Cerebellar cortex (tissue), 1 donor: ENCODE measurements at regions not wholly inside any gene's neighbourhood (a gene's known extent, or its start where the extent isn't known, plus 50 kb on each side); places are given as distances from the start of the nearest gene placed in this dataset.
A peak's percentile ranks its signal among the peaks of the same experiment; 100 is the strongest.
"Not testable (repeated sequence)": the region's sequence is repeated elsewhere in the genome, so short reads cannot be mapped to it uniquely, and the experiment has no call there.

Experiments used
- DNase-seq: peaks from one replicate; pipeline ENCODE4 v3.0.0-alpha.2; 2015; ENCODE audit warnings: low spot score

DNA sequence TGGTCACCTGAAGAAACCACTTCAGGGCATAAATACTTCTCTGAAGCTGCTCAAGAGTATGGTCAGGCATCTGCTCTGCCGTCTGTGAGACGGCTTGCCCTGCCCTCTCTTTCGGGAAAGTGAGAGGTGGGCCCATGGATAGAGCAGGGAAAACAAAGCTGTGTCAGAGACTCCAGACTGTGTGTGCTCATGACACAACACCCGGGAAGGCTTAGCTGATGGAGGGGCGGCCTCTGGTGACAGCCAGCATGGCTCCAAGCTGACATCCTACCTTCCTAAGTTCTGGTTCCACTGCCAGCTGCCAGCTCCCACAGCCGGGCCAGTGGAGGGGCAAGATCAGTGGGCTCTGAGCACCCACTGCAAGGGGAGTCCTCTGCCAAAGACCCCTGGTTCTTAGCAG, 215.3 kb downstream of the ANKRD30B start:
- DNase-seq = no peak

DNA sequence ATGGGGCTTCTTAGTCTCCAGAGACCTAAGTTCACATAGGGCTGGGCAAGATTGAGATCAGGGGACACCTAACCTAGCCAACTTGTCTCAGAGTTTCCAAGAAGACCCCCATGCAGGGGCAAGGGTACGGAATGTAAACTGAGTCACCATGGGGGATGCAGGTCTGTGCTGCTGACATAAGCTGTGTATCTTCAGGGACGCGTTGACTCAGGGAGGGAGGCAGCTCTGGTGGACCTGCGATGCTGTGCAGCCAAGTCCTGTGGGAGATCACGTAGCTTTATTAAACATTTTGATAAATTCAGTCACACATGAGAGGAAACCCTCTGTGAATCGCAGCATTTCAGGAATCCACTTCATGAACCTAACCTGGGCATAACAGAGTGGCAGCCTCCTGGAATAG, 216.0 kb downstream of the ANKRD30B start:
- DNase-seq = no peak

DNA sequence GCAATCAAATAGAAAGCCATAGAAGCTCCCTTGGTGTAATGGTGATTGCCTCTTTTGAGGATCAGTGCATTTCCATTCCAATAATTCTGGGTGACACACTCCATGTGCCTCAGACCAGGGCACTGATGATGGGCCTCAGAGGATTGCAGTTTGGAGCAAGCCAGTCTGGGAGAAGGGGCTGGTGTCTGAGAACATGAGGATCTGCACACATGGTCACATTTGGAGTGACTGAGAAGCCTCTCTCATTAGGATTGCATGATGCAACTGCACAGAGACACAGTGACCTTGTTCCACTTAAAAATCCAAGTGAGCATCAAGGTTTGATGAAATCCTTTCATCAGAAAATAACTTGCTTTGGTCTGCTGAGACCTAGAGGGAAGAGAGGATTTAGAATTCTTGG, 216.4 kb downstream of the ANKRD30B start:
- no peak for DNase-seq

DNA sequence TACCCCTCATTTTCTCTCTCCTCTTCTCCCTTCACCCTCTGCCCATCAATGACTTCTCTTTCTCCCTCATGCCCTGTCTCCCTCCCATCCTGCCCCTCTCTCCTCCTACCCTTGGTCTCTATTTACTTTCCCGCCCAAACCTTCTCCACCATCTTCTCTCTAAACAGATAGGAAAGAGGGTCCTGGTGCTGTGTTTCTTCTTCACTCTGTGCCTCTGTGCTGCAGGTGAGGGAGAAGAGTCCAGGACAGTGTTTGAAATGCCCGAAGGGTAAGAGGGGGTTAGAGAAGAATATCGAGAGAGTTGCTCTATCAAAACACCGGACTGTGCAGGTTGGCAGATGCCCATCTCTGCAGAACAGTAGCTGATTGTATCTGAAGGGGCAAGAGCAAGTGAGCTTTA, 217.0 kb downstream of the ANKRD30B start:
- not testable (repeated sequence) for DNase-seq

DNA sequence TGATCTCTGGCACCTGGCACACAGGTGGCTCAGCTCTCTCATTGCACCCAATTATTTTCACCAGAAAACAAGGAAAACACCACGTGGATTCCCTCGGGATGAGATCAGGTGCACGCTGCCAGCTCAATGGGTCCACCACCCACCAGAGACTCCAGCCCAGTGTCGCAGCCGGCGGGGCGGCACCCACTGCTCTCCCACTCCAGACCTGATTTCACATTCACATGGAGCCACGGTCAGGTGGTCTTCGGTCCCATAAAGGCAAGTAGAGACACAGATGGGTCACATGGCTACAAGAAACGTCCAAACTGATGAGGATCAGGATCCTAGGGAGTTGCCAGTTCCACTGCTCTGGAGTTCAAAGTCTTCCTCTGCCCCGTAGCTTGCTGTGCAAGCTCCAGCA, 217.6 kb downstream of the ANKRD30B start:
- DNase-seq = no peak

DNA sequence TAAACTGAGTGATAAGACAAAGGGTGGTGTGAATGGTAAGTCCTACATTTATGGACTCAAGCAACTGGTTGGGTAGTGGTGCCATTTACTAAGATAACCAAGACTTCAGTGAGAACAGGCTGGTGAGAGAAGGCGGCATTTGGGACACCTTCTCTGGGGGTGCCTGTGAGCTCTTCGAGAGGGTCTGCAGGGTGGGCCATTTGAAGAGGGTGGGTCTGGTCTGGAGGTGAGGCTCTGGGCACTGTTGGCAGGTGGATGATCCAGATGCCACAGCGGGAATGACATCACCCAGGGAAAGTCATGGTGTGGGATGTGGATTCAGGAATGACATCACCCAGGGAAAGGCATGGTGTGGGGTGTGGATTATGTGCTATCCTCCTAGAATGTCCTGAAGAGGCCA, 219.3 kb downstream of the ANKRD30B start:
- not testable (repeated sequence) for DNase-seq

DNA sequence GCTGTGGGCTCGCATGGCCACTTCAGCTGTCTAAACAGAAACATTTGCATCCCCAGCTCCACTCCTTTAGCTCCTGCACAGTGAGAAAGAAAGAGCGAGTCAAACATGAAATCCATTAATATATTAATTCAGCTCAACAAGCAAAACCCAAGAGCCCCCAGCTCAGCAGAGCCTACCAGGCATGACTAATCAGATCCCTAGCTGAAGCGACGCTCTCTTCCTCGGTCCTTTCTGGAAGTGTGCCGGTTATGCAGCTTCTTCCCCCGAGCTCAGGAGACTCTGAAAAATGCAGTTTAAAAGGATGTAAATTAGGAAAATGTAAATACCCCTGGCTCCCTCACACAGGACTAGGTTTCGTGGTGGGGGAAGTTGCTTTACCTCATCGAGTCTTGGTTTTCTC, 221.5 kb downstream of the ANKRD30B start:
- DNase-seq = no peak

DNA sequence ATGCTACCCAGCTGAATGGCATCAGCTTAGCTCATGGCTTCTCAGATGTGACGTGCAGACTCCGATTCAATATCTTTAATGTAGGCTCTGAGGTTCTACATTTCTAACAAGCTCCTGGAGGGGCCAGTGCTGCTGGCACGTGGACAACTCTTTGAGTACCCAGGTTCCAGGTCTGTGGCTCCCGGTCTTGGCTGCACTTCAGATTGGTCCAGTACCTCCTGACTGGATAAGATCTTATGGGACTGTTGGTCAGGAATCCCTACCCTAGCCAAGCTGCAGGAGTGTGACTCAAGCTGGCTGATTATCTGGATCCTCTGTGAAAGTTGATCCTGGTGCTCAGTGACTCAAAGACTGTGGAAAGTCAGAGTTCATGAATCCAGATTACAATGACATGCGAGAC, 222.1 kb downstream of the ANKRD30B start:
- DNase-seq = no peak

DNA sequence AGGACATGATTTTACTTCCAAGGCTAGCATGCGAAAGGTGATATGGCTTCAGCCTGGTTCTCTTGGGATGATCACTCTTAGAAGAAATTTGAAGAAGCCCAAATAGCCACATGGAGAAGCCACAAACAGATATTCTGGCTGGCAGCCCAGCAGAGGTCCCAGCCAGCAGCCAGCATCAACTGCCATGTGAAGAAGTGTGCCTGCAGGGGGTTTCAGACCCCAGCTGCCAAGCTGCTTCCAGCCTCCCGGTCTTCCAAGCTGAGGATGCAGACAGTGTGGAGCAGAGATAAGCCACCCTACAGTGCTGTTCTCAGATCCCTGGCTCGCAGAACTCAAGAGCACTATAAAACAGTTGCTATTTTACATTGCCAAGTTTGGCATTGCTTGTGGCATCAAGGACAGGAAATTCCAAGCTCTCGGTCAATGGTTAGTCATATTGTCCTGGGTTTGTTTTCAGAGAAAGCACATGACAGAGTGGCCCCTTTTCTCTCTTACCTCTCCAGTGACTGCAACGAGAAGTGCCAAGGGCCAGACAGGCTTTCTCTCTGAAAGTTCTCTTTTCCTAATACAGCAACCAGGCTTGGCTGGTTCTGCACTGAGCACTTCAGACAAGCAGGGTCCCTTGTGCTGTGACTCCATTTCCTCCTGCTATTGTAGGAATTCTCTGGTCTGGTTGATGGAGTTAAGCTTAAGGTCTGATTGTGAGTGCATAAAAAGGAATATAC, 223.7 kb downstream of the ANKRD30B start:
- DNase-seq = no peak

DNA sequence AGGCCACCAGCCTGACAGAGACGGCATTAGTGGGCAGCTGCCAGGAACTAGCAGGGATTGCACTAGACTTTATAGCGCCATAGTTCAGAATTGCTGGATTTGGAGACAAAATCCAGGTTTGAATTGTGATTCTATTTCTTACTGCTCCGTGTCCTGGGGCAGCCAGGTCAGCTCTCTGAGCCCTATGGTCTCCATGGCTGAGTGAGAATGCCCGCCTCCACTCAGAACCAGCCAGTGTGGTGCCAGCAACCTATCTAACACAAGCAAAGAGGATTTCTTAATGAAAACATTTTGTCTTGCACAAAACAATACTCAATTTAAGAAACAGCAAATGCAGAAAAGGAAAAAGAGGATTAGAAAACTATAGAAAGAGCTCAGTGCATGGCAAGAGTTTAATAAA, 225.4 kb downstream of the ANKRD30B start:
- DNase-seq = not testable (repeated sequence)

DNA sequence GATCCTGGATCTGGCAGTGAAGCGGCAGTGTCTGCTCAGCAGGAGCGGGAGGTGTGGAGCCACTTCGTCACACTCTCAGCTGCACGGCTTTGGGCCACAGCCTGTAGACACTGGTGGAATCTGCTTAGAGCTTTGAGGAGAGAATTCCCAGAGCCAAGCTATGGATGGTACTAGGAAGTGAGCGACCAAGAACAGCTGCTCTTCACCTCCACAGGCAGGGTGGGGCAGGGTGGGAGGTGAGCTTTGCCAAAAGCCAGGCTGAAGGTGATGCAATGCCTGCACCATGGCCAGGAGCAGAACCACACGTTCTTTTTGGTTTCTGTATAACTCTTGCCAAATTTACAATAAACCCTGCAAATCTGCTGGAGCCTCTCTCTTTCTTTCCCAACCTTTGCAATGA, 226.1 kb downstream of the ANKRD30B start:
- peak; percentile 0 for DNase-seq

DNA sequence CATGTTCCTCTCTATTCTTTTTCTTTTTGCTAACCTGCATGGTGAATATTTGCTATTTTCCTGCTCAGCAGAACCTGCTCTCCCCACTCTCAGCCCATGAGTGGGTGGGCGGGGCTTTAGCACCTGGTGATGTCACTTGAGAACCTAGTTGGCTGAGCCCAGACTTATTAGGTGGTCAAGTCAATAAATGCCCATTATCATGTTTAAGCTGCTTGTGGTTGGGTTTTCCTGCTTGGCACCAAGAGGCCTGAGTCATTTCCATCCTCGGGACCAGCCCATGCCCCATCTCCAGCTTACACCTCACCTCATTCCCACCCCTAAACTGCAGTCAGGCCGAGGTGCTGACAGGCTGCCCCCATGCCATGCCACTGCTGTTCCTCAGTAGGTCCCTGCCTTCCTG, 226.6 kb downstream of the ANKRD30B start:
- no peak for DNase-seq

DNA sequence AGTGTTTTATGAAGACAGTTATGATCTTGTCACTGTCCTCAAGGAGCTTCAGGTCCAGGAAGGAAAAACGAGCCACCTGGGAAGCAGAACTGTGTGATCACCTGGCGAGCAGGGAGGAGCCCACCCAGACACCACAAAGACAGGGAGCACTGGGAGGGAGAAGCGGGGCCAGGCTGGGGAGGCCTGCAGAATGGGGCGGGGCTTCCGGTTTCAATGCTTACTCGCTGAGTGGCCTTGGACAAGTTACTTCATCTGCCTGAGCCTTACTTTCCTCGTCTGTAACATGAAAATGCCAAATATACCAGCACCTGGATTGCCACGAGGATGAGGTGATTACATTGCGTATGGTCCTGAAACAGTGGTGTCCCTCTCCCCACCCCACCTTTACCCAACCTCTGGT, 227.5 kb downstream of the ANKRD30B start:
- DNase-seq = no peak

DNA sequence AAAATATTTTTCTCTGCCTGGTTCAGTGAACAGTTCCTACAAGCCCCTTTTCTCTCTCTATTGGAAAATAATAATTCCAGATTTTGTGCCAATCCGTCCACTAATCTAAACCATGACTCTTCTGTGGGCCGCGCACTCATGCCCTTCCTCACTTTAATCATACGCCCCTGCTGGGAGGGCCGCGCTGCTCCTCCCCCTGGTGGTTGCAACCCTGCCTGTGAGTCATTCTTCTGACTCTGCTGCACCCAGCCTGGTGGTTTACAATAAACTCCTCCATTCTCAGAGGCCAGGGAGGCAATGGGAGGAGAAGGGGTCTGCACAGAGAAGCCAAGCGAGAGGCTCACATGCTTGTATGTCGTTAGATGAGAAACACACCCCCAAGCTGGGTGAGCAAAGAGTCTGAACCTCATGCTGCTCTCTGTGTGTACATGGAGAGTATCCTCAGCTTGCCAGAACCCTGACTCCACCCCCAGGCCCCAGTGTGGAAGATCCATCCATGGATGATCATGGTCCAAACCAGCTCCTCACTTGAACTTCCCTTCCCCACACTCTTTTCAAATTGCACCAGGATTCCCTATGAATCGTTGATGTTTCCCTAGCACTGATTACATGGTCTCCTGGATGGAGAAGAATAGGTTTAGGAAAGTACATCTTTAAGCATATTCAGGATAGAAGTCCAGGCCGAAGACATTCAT, 228.9 kb downstream of the ANKRD30B start:
- no peak for DNase-seq

DNA sequence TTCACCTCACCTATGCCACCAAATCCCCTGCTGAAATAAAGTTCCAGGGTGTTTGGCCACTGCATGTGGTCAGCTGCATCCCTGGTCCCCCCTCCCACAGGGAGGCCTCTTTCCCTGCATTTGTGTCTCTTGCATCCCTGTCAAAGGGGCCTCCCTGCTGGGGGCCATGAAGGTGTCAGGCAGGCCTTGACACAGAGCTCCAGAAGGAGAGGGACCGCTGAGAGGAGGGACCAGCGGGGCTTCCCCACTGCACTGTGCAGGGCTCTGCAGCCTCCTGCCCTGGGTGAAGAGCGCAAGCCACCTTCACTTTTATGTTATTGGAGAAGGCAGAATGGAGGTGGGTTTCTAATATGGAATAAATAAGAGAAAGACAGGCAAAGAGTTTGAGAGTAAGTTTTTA, 230.2 kb downstream of the ANKRD30B start:
- no peak for DNase-seq

DNA sequence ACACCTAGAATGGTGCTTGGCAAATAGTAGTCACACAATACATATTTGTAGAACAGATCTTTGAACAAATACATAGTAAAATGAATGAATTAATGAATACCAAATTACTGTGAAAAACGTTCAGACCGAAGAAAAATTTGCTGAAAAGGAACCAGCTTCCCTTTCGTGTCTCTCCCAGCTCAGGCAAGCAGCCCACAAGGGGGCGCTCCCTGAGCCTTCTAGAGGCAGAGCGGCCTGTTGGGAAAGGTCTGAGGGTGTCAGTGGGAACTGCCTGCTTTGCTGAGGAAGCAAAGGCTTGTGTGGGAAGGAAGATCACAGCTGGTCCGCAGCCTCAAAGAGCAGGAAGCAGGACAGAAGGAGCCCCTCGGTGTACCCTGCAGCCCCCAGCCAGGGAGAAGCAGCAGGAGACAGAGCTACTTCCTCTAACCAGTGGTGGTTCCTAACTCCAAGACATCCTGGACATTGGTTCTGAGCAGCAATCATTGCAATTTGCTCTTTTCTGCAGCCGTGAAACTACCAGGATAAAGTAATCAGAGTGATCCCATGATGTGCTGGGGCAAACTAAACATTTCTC, 231.1 kb downstream of the ANKRD30B start:
- DNase-seq = no peak

DNA sequence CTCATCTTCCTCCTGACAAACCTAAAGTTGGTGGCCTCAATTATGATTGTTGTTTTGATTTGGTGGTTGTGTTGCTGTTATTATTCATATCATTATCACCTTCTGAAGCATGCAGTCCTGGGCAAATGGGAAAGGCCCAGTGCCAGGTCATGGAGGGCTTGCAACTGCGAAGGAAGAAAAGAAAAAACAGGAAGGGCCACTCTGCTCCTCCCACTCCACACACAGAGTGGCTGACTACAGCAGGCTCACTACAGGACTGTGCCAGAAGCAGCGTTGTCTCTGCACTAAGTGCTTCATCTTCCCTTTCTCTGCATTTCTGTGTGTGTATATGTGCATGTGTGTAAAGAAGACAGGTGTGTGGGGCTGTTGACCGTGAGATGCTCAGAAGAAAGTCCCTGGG, 231.9 kb downstream of the ANKRD30B start:
- no peak for DNase-seq

DNA sequence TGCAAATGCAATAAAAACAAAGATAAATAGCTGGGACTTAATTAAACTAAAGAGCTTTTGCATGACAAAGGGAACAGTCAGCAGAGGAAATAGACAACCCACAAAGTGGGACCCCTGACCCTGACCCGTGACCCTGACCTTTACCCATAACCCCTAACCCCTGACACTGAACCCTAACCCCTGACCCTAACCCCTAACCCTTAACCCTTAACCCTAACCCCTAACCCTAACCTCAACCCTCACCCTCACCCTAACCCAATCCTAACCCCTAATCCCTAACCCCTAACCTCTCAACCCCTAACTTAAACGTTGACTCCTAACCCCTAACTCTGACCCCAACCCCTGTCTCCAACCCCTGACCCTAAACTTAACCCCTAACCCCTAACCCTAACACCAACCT, 236.6 kb downstream of the ANKRD30B start:
- DNase-seq = not testable (repeated sequence)

DNA sequence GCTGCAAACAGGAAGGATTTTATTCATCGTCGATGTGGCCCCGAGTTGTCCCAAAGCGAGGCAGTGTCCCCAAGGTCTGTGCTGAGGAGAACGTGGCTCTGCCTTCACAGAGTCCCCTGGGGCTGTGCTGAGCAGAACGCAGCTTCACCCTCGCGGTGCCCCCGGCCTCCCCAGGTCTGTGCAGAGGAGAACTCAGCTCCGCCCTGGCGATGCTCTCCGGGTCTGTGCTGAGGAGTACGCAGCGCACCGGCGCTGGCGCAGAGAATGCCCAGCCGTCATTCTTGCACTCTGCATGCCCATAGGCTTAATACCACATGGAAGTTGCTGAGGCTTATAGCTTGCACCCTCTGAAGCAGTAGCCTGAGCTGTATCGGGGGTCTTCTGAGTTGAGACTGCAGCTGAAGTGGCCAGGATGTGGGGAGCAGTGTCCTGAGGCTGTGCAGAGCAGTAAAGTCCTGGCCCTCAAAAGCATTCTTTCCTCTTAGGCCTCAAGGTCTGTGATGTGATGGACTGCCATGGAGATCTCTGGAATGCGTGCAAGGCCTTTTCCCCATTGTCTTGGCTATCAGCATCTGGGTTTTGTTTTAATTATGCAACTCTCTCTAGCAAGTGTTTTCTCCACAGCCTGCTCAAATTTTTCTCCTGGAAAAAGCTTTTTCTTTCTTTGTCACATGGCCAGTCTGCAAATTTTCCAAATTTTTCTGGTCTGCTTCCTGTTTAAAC, 237.5 kb downstream of the ANKRD30B start:
- DNase-seq = not testable (repeated sequence)

DNA sequence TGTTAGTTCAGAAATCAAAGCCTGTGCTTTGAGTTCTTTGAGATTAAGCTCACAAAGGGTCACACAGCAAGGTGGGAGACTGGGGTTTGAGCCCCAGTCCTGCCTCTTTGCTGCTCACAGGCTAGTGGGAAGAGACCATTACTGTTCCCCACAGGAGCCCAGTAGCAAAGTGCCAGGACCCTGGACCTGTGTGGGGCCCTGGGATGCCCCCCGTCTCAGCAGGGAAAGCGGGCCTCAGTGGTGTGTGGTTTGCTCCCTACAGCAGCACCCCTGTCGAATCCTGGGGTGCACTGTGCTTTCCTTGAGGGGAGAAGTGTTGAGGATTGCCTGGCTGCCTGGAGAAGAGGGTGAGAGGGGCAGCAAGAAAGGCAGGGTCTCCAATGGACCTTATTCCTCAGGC, 239.4 kb downstream of the ANKRD30B start:
- not testable (repeated sequence) for DNase-seq

DNA sequence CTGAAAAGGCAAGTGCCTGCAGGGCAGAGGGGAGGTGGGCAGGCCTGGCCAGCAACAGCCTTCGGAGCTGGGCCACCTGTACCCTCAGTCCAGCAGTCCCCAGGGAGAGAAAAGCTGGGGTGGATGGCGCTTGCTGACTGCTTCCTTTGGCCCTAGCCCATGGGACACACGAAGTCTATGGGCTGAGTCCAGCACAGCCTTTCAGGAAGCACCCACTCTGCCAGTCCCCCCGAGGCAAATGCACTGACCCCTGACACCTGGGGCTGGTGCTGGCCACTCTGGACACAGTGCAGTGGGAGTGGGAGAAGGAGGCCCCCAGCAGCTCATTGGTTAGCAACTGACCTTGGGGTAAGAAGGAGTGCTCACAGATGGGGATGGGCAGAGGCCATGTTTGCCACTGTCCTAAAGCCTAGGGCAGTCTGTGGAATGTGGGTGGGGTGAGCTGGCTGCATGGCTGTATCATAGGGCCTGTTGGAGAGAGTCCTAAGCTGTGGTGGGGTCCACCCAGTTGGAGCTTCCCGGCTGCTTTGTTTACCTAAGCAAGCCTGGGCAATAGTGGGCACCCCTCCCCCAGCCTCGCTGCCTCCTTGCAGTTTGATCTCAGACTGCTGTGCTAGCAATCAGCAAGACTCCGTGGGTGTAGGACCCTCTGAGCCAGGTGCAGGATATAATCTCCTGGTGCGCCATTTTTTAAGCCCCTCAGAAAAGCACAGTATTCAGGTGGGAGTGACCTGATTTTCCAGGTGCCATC, 240.2 kb downstream of the ANKRD30B start:
- DNase-seq = not testable (repeated sequence)

DNA sequence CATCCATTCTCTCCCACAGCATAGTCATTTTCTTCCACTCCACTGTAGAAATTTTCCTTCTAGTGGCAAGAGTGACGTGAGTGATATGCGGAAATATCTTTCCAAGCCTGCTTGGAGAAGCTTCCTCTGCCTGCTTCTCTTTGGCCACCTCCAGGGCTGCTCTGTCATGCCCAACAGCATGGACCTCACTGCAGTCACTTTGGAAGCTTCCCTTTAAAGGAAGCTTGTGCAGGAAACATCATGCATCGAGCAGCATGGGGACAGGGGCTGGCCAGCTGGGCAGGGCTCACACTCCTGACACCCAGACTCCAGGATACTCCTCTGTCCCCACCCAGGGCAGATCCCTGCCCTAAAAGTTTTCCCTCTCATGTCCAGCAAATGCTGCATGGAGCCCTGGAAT, 241.6 kb downstream of the ANKRD30B start:
- DNase-seq = not testable (repeated sequence)
